HEK293 (cell line): ENCODE measurements at regions not wholly inside any gene's neighbourhood (a gene's known extent, or its start where the extent isn't known, plus 50 kb on each side); places are given as distances from the start of the nearest gene placed in this dataset.

Experiments used
- CTCF ChIA-PET: fragments of 350-600 bp; formaldehyde crosslinking; extraction: SDS; loops from one replicate; lab custom pipeline; 2021; ENCODE audit warnings: antibody characterized with exemption; lab: Yijun Ruan, JAX
- POLR2A ChIA-PET: fragments of 300-600 bp; formaldehyde crosslinking; extraction: SDS; loops from one replicate; lab custom pipeline; 2020; ENCODE audit warnings: antibody characterized with exemption, inconsistent platforms; lab: Yijun Ruan, JAX
- H3K27ac ChIP-seq: fragments of 200-500 bp; sonication (Bioruptor generic); 2 replicates; pipeline ENCODE4 v1.5.1; 2014; ENCODE audit warnings: low read depth, low read length, control low read depth, inconsistent platforms; ENCODE audit errors: extremely low read depth
- H3K36me3 ChIP-seq, 2 experiments: fragments of 200-500 bp in 1 of 2; sonication (Bioruptor generic) in 1 of 2; 1 replicate in 1 of 2; 2 replicates in 1 of 2; pipeline ENCODE4 v1.5.1; 2014 to 2017; ENCODE audit warnings: inconsistent platforms in 2 of 2, low read length in 2 of 2; ENCODE audit not compliant: control insufficient read depth in 2 of 2, insufficient read depth in 1 of 2
- H3K4me1 ChIP-seq: fragments of 200-500 bp; sonication (Bioruptor generic); 2 replicates; pipeline ENCODE4 v1.5.1; 2014; ENCODE audit warnings: mild to moderate bottlenecking, low read length, inconsistent platforms; ENCODE audit not compliant: control insufficient read depth, insufficient read depth
- H3K4me3 ChIP-seq: 2 replicates; pipeline ENCODE4 v1.5.1; 2011; ENCODE audit warnings: low read depth, mild to moderate bottlenecking, control low read depth, low read length, moderate library complexity
- H3K9me3 ChIP-seq: fragments of 200-500 bp; sonication (Bioruptor generic); 2 replicates; pipeline ENCODE4 v1.5.1; 2014; ENCODE audit warnings: low read depth, low read length, inconsistent platforms; ENCODE audit not compliant: control insufficient read depth, insufficient read depth
- KLF10 ChIP-seq: fragments of 450-650 bp; IDR thresholded peaks from 2 replicates; pipeline ENCODE4 v1.5.1; 2018; ENCODE audit warnings: missing biosample characterization, mild to moderate bottlenecking, missing genetic modification characterization
- OSR2 ChIP-seq: fragments of 450-650 bp; formaldehyde crosslinking; IDR thresholded peaks from 2 replicates; pipeline ENCODE4 v1.5.1; 2016; ENCODE audit warnings: missing biosample characterization, missing genetic modification characterization
- PBX3 ChIP-seq: sonication (generic); formaldehyde crosslinking; IDR thresholded peaks from 2 replicates; pipeline ENCODE4 v1.8.1; 2022; ENCODE audit warnings: mild to moderate bottlenecking, moderate library complexity, missing genetic modification reagents
- WT1 ChIP-seq: fragments of 450-650 bp; formaldehyde crosslinking; IDR thresholded peaks from 2 replicates; pipeline ENCODE4 v1.5.1; 2016; ENCODE audit warnings: missing biosample characterization, missing genetic modification characterization
- ZEB2 ChIP-seq: fragments of 450-650 bp; formaldehyde crosslinking; IDR thresholded peaks from 2 replicates; pipeline ENCODE4 v1.5.1; 2016; ENCODE audit warnings: missing biosample characterization, missing genetic modification characterization
- ZNF2 ChIP-seq: fragments of 450-650 bp; formaldehyde crosslinking; IDR thresholded peaks from 2 replicates; pipeline ENCODE4 v1.5.1; 2016; ENCODE audit warnings: missing biosample characterization, missing genetic modification characterization
- ZNF221 ChIP-seq: fragments of 450-650 bp; formaldehyde crosslinking; IDR thresholded peaks from 2 replicates; pipeline ENCODE4 v1.5.1; 2017; ENCODE audit warnings: missing biosample characterization, missing genetic modification characterization, borderline replicate concordance
- ZNF311 ChIP-seq: fragments of 450-650 bp; formaldehyde crosslinking; IDR thresholded peaks from 2 replicates; pipeline ENCODE4 v1.5.1; 2017; ENCODE audit warnings: missing biosample characterization, missing genetic modification characterization, borderline replicate concordance
- ZNF350 ChIP-seq: fragments of 450-650 bp; formaldehyde crosslinking; IDR thresholded peaks from 2 replicates; pipeline ENCODE4 v1.5.0; 2017; ENCODE audit warnings: missing biosample characterization, mild to moderate bottlenecking, missing genetic modification characterization
- ZNF404 ChIP-seq: fragments of 450-650 bp; formaldehyde crosslinking; IDR thresholded peaks from 2 replicates; pipeline ENCODE4 v1.5.1; 2017; ENCODE audit warnings: missing biosample characterization, missing genetic modification characterization
- ZNF416 ChIP-seq: fragments of 450-650 bp; formaldehyde crosslinking; IDR thresholded peaks from 2 replicates; pipeline ENCODE4 v1.5.1; 2016; ENCODE audit warnings: missing biosample characterization, missing genetic modification characterization
- ZNF518A ChIP-seq: fragments of 450-650 bp; formaldehyde crosslinking; conservative IDR thresholded peaks from 2 replicates; pipeline ENCODE4 v1.5.1; 2016; ENCODE audit warnings: low read depth, missing biosample characterization, missing genetic modification characterization
- ZNF610 ChIP-seq: fragments of 450-650 bp; formaldehyde crosslinking; IDR thresholded peaks from 2 replicates; pipeline ENCODE4 v1.5.1; 2016; ENCODE audit warnings: missing biosample characterization, missing genetic modification characterization, borderline replicate concordance
- ZNF791 ChIP-seq: fragments of 450-650 bp; formaldehyde crosslinking; IDR thresholded peaks from 2 replicates; pipeline ENCODE4 v1.5.1; 2016; ENCODE audit warnings: missing biosample characterization, missing genetic modification characterization
- ZNF830 ChIP-seq: fragments of 450-650 bp; IDR thresholded peaks from 2 replicates; pipeline ENCODE4 v1.5.0; 2018; ENCODE audit warnings: missing biosample characterization, missing genetic modification characterization, low read depth, mild to moderate bottlenecking, moderate library complexity
- ZNF837 ChIP-seq: fragments of 450-650 bp; formaldehyde crosslinking; IDR thresholded peaks from 2 replicates; pipeline ENCODE4 v1.5.1; 2016; ENCODE audit warnings: missing biosample characterization, missing genetic modification characterization
- ZXDB ChIP-seq: fragments of 450-650 bp; formaldehyde crosslinking; IDR thresholded peaks from 2 replicates; pipeline ENCODE4 v1.5.1; 2016; ENCODE audit warnings: missing biosample characterization, missing genetic modification characterization

- TF ChIP-seq ZNF416 (tag by site-specific recombination) (no peak), ZNF830 (tag by site-specific recombination) (no peak), ZEB2 (no peak), ZNF221 (no peak)
- TF ChIP-seq, all 188 proteins: peak for 0
Measured at GRCh38 chr5:166750376-166750775, 1541.1 kb upstream of the WWC1 start (continued).

DNA sequence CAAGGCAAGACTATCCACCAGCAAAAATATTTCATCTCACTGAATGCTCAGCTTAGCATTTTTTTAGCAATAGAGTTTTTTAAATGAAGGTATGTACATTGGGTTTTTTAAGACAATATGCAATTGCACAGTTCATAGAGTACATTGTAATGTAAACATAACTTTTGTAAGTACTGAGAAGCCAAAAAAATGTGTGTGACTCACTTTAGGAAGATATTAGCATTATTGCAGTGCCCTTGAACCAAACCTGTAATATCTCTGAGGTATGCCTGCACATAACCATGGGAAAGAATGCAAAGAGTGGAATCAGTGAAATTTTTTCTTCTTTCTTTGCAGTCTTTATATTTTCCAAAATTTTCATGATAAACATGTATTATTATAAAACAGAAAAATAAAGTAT lies 1533.3 kb upstream of the WWC1 start:
- CTCF ChIA-PET = no interaction called here
- TF ChIP-seq ZNF518A (tag by site-specific recombination) (no peak), ZNF610 (tag by site-specific recombination) (no peak), PBX3 (no peak), KLF10 (tag by site-specific recombination) (no peak), ZNF350 (tag by site-specific recombination) (no peak), ZNF2 (tag by site-specific recombination) (no peak), OSR2 (tag by site-specific recombination) (no peak), WT1 (tag by site-specific recombination) (no peak)
- no peaks in the 10 kb centered on the region for H3K9me3 ChIP-seq
- POLR2A ChIA-PET = no interaction called here
- H3K27ac ChIP-seq = no peak overlapping the region
- no peak overlapping the region for H3K4me3 ChIP-seq
- H3K4me1 ChIP-seq = no peaks in the 10 kb centered on the region
- no peaks in the 10 kb centered on the region for H3K36me3 ChIP-seq

- Histone ChIP-seq H3K4me1 (no peaks in the 10 kb centered on the region), H3K27ac (no peak overlapping the region), H3K36me3 (no peaks in the 10 kb centered on the region)
- ChIA-PET POLR2A (no interaction called here), CTCF (no interaction called here)
- TF ChIP-seq ZNF404 (tag by site-specific recombination) (no peak), ZNF791 (tag by site-specific recombination) (no peak), ZXDB (tag by site-specific recombination) (no peak), ZNF837 (no peak), ZNF311 (tag by site-specific recombination) (no peak)
- TF ChIP-seq, all 188 proteins: peak for 0
- H3K9me3 ChIP-seq = no peaks in the 10 kb centered on the region
- no peak overlapping the region for H3K4me3 ChIP-seq
Measured at GRCh38 chr5:166767858-166768257, 1523.6 kb upstream of the WWC1 start.
